ENCODE measurements at regions not wholly inside any gene's neighbourhood (a gene's known extent, or its start where the extent isn't known, plus 50 kb on each side); places are given as distances from the start of the nearest gene placed in this dataset.

DNA sequence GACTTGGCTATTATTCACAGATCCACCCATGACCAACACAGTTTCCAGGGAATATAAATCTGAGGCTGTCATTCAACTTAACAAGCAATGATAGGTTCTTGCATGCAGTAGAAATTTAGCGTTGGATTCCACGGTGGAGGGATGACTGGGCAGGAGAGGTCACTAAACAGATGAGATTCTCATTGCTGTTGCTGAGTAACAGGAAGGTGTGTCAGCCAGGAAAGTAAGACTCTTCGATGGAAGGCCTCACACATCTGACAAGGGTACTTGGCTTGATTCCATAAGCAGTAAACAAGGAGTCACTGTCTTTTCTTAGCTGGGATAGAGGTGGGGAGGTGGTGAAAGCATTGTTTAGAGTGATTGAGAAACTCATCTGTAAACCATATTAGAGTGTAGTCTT is 1152.0 kb downstream of the SORCS3 start:
- DNase-seq (ENCODE audit: low read depth in 2 of 2): no peak

DNA sequence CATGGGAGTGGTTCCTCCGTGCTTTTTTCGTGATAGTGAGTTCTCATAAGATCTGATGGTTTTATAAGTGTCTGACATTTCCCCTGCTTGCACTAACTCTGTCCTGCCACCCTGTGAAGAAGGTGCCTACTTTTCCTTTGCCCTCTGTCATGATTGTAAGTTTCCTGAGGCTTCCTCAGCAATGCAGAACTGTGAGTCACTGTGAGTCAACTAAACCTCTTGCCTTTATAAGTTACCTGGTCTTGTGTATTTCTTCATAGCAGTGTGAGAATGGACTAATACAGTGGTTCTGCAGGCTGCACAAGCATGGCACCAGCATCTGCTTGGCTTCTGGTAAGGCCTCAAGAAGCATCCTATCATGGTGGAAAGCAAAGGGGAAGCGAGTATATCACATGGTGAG is 1144.6 kb downstream of the SORCS3 start:
- no peak for DNase-seq (ENCODE audit: low read depth in 2 of 2)

DNA sequence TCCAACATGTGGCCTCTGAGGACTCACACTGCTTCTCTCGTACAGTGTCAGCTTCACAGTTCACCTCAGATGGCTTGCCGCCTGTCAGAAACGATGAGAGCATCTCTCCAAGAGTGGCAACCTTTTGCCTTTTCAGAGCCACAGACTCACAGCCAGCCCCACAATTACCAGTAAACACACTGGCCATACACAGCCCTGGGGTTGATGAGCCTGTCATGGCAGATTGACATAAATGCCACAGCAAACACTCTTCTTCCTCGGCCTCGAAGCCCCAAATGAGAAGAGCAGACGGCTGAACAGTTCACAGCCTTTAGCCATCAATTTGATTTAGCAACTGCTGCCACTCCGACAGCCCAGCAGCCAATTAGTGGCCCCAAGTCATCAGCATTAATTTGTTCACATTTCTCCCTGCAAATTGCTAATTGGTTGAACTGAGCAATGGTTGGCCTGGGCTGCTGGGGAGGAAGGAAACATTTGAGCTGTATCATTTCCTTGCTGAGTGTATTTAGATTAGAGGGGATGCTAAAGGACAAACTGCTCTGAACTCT is 1142.9 kb downstream of the SORCS3 start:
- no peak for DNase-seq (ENCODE audit: low read depth in 2 of 2)

DNA sequence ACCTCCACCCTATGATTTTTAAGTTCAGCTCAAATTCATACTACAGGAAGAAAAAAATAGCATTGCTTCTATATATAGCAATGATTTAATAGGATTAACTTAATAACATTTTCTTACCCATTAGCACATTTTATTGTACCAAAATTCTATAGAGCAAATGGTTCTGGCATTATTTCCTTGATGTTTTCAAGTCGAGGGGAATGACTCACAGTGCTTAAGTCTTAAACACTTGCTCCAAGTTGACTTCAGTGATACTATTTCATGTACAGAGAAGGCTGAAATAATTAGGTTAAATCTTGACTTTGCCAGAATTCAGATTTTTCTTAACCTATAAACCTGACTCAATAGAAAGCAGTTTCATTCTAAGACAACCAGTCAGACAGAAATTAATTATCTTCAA is 1133.8 kb downstream of the SORCS3 start:
- no peak for DNase-seq (ENCODE audit: low read depth in 2 of 2)

DNA sequence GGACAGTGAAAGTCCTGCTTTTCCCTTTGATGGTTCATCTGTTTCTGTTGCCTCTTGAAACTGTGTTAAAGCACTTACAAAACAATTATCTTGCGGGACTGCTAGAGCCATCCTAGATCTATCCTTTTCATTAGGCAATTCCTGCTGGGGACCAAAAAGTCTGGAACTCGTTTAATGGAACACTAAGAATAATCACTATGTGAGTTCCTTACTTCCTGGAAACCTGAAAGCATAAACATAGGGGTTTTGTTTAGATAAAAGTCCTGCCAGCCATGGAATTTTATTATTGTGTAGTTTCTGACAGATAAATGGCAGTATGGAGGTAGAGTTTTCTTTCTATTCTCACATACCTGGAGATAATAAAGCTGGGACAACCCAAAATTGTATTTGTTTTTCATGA is 1133.3 kb downstream of the SORCS3 start:
- DNase-seq (ENCODE audit: low read depth in 2 of 2): no peak

DNA sequence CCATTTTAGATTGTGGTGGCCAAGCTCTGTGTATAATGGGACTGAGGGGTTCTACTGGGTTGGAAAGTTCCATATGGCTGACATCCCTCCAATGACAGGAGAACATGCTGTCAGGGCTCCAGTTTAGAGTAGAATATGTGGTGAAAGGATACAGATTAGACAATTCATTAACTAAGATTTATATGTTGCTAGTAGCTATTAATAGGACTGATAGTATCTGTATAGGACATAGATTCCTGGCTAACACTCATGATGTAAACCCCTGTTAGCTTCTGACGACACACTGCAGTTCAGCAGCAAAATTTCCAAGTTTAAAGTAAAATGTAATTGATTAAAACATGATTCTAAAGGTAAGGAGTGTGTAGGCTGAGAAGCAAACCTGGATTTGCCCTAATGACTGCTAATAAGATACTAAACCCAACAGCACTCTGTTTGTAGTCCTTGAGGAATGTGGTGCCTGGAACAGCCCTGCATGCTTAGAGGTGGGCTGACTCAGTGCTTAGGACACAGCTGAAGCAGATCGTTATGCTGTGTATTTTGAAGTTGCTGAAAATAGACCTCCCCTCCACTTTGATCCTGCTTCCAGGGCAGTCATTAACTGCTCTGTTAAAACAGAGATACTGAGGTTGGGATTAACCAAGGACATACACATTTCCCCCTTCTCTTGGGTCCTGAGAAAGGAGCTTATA is 1129.6 kb downstream of the SORCS3 start:
- DNase-seq (ENCODE audit: low read depth in 2 of 2): no peak

DNA sequence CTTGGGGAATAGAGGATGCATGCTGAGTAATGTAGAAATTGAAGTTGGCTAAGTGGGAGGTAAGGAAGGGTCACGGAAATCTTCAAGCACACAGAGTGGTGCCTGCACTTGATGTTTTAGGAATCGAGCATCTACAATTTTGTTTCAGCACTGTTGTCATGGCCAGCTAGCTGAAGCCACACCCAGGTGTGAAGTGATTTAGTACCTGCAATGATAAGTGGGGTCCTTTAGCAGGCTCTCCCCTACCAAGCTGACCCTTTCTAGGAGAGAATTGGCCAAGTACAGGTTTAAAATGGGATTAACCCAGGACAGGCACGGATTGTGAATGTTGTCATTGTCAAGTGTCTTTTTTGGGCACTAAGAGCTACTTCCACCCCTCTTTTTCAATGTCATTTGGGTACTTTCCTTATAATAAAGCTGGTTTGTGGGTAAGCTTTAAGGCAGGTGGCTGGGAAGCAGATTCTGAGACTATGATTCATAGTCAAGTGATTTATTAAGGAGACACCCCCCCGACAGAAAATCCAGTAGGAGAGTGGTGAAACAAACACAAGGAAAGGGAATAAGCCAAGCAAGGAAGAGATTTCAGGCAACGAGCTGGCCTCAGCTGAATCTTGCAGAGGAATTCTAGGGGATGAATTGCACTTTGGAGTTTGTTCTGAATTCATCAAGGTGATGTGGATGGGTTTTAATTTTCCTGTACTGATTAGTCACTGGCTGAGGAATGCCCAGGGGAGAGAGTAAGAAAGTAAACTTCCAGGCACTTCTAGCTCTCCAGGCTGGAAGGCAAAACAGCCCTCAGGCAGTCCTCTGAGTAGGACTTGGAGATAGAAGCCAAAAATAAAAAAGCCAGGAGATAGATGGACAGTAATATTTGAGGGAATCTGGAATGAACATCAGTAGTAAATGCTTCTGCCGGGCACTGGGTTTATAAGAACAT is 1128.4 kb downstream of the SORCS3 start:
- DNase-seq (ENCODE audit: low read depth in 2 of 2): no peak

DNA sequence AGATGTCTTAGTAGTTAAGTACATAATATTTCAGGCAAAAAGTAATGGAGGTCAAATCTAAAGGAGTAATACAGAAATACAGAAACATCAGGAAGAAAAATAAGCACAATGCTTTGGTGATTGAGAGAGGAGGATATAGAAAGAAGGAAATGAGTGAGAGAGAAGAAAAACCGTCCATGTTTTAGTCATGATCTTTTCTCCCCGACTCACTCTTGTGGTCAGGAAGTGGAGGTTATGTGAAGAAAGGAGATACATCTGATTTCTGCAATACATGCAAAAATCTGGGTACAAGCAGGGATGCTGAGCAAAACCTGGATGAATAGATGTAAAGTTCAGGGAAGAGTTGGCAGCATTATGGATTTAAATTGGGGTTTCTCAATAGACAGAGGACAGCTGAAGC is 1122.5 kb downstream of the SORCS3 start:
- no peak for DNase-seq (ENCODE audit: low read depth in 2 of 2)

DNA sequence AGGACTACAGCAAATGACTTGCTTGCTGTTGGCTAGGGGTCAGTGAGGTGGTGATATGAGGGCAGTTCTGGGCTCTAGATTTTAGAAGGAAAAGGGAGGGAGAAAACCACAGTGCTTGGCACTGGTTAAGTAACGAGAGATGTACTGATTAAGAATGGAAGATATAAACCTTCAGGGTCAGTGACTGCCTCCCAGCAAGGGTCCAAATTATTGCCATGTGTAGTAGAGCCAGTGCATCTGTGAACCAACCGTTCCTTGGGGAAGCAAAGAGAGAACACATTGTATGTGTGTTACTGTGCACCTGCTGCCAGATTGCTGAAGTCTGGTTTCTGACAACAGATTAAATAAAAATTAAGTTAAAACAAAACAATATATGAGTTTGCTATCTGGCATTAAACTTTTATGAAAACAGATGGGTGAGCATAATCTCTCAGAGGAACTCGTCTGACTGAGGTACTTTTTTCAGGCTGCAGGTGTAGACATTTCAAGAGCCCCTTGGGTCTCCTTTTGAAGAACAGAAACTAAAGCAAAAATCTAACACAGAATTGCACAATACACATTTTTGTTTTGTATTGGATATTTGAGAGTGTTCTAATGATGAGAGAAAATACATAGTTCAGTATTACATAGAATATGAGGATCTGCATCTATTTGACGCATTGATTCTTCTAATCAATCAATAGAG is 1120.6 kb downstream of the SORCS3 start:
- DNase-seq (ENCODE audit: low read depth in 2 of 2): no peak

DNA sequence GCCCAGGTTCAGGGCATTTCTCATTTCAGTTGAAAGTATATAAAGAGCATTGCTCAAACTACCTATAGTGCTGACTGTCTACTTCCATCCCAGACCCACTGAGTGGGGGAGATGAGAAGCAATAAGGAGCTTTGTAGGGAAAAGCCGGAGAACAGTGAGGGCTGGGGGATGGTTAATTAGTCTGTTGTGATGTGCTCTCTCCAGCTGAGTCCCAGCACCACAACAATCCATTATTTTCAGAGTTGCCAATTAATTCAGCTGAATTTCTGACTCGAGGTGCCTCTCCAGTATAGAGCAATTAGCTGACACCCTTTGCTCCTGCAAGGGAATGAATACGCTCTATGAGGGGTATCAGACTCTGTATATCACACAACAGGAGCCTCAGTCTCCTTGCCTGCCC is 1118.6 kb downstream of the SORCS3 start:
- no peak for DNase-seq (ENCODE audit: low read depth in 2 of 2)

DNA sequence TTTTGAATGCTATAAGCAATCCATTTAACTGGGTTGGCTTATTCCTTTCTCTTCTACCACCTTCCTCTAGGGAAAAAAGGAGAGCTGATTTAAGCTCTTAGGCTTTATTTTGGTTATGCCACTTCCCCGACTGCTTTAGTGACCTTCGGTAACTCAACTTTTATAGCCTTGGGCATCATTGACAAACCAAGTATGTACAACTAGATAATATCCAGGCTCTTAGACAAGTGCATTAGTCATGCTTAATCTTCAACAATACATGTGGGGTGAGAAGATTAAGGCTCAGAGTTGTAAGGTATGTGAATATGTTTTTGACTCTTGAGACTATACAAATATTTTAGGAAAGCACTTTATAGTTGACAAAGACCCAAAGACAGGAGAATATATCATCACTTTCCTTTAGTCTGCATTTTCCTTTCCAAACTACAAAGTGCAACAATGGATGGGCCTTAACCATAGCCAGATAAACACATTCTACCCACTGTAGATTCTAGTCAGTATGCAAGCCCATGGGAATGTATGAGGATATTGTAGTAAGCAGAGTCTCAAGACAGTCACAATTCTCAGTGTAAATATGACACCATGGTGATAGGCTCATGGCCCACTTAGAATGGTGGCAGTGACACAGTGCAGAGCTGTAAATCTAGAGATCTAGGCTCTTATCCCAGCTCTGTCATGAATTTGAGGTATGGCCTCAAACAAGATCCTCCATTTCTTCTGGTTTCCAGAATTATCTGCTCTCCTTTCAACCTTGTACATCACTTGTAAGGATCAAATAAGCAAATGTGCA is 1117.3 kb downstream of the SORCS3 start:
- DNase-seq (ENCODE audit: low read depth in 2 of 2): no peak

DNA sequence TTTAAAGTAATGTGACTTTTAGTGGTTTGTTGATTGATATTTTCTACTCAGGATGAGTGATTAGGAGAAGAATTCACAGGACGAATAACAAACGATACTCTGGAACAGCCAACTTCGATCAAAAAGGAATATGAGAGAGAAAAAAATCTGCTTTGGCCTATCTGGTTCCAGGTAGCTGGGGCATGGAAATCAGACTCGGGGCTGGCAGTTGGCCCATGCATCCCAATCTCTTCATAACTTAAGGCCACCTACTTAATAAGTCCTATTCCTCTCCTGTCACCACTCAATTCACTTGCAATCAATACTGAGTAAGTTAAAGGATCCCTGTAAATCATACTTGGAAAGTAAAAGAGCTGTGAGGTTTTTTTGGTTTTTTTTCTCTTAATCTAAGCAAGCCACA is 1116.2 kb downstream of the SORCS3 start:
- no peak for DNase-seq (ENCODE audit: low read depth in 2 of 2)

DNA sequence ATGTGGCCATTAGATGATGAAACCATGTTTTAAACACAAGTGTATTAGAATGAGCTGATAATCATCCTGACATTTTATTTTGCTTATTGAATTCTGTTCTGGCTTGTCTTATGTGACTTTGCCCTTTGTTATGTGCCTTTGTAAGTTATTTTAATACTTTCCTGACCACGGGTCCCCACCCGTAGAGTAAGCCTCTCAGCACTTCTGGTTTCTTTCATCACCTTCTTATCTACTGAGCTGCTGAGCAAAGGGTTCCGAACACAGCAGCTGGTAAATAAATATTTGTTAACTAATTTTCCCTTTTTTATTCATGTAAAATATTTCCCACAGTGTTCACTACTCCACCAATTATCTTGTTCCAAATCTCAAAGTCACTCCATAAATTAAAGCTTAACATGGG is 1115.3 kb downstream of the SORCS3 start:
- no peak for DNase-seq (ENCODE audit: low read depth in 2 of 2)

DNA sequence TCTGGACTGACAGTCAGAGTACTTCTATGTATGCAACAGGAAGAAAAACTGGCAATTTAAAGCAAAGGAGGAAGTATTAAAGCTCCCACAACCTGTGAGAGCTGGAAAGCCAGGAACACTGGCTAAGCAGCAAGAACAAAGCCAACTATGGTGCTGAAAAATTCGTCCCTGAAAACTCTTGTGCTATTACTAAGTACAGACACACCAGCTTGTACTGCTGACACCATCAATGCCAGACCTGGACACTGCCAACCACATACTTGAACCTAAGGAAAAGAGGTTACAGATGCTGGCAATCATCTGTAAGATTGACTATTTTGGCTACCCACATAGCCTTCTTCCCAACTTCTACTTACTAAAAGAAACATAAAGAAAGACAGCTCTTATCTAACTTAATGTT is 1110.6 kb downstream of the SORCS3 start:
- DNase-seq (ENCODE audit: low read depth in 2 of 2): no peak

DNA sequence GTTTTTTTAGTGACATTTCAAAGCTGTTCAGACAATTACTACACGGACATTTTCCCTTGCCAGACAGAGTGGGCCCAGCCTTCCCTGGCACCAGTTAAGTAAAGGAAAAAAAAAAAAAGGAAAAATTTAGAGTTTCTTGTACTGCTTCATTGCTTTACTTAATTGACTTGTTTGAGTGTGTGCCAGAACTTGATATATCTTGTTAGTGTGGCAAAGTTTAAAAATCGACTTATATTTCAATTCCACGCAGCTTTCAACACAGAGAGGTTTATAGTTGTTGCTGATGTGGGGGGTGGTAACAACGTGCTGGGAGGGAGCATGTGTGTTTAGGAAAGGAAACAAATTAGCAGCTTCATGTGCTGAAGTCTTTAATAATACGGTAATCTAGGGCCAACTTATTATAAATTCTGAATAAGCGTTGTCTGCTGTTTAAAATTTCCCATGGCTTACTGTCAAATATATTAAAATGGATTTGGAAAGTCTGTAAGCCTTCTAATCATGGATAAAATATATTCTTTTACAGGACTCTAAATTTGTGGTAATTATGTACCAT is 1104.6 kb downstream of the SORCS3 start:
- DNase-seq (ENCODE audit: low read depth in 2 of 2): no peak

DNA sequence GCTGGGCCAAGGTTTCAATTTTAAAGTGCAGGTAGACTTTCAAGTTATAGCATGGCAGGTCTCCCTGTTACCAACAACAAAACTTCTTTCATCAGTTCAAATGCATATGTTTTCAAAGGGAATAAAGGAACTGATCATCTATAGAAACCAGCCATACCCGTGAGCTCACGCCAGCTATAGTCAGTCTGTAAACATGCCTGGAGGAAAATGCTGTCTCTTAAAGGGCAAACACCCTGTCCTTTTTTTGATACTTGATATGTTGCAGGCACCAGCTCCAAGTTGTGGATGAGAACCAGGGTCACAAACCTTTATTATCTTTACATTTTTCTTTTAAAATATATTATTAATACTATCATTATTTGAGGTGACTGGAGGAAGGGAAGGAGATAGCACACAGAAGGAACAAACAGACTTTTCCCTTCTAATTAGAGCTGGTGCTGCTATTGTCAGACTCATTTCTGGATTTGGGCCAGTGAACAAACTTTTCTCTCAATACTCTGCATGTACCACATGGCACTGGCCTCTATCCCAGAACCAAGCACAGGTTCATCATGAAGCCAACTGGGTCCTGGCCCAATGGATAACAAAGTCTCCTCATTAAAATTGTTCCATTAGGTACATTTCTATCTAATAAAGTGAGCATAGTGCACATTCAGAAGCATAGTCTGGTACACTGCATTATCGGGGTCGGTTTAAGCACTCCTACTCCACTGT is 1102.4 kb downstream of the SORCS3 start:
- DNase-seq (ENCODE audit: low read depth in 2 of 2): no peak

DNA sequence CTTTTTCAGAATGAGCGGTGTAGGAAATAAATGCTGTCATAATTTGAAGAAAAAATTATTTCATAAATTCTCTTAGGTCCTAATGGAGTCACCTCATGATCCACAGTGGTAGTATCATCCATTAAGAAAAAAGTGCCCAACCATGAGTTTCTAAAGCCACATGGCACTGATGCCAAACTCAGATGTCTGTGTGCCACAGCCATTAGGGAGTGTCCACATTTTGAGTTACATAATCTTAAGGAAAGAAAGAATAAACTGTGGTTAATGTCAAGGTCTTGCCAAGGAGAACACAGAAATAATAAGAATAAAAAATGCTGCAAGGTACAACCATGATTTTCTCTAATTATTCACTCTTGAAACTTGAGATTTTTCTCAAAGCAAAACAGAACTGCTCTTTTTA is 1101.8 kb downstream of the SORCS3 start:
- DNase-seq (ENCODE audit: low read depth in 2 of 2): no peak

DNA sequence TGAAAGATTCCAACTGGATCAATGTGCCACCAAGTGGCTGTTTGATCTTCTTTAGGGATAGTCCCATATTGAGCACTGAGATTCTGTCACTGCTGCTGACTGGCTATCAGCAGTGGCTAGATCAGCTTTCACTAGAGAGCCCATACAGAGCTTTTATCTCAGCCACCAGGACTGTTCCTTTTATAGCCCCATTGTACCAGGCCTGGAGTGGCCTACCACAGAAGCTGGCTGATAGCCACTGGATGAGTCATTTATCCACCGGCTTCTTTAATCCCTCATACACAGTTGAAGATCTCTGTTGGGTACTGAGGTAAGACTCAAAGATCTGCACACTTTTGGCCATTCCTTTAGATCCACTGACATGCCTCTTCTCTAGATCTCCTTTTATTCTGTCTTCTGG is 1101.1 kb downstream of the SORCS3 start:
- no peak for DNase-seq (ENCODE audit: low read depth in 2 of 2)

DNA sequence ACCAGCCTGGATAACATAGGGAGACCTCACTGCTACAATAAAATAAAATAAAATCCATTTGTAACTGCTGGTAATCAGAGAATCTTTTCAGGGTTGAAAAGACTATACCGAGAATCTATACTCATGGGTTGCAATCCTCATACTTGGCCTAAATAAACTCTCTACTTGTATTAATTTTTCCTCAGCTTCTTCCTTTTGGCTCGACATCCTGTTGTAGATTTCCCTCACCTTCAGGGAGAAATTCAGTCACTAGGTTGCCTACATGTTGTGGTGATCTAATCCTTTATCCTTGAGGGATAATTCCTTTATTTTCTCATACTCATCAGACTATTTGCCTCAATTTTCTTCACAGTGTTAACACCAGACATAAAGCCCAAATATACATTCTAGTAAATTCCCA is 1093.4 kb downstream of the SORCS3 start:
- DNase-seq (ENCODE audit: low read depth in 2 of 2): no peak

DNA sequence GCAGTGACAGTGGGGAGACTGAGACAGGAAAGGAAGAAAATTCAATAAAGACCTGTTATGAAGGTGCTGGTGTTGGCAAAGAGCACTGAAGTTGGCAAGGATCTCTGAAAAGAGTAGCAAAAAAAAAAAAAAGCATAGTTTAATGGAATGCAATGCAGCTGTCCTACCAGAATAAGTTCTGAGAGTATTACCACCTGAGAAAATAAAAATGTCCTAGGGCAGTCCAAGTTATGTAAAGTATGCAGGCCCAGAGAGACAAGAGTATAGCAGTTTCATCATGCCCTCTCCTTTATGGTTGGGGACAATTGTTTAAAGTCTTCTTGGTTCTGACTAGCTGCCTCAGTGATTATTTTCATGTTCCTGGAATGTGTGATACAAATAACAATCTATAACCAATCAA is 1092.8 kb downstream of the SORCS3 start:
- no peak for DNase-seq (ENCODE audit: low read depth in 2 of 2)

DNA sequence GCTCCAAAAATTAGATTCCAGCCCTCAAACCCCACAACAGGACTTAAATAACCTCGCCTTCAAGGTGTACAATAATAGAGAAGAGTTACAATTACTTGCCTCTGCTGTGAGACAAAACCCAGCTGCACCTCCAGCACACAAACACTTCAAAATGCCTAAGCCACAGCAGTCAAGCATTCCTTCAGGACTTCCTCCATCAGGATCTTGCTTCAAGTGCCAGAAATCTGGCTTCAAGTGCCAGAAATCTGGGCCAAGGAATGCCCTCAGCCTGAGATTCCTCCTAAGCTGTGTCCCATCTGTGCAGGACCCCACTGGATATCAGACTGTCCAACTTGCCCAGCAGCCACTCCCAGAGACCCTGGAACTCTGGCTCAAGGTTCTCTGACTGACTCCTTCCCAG is 1088.3 kb downstream of the SORCS3 start:
- DNase-seq (ENCODE audit: low read depth in 2 of 2): no peak
